Neural cell (in vitro differentiated cells): ENCODE measurements at regions not wholly inside any gene's neighbourhood (a gene's known extent, or its start where the extent isn't known, plus 50 kb on each side); places are given as distances from the start of the nearest gene placed in this dataset.

ENCODE experiments used
- H2AFZ ChIP-seq: fragments of 200-600, 300-800 bp; sonication (generic), shearing (Covaris generic); 2 replicates; pipeline ENCODE4 v1.6.0; 2014; ENCODE audit warnings: low read depth, mild to moderate bottlenecking, antibody characterized with exemption, low read length, moderate library complexity
- H3F3A ChIP-seq: fragments of 200-600 bp; shearing (Covaris generic); 2 replicates; pipeline ENCODE4 v1.6.1; 2016; ENCODE audit warnings: mild to moderate bottlenecking, moderate library complexity, mixed read lengths, antibody characterized with exemption, low read length; ENCODE audit not compliant: insufficient read depth, poor library complexity, severe bottlenecking
- H3K27ac ChIP-seq: fragments of 200-600, 300-800 bp; sonication (generic), shearing (Covaris generic); 2 replicates; pipeline ENCODE4 v1.5.1; 2014; ENCODE audit warnings: mild to moderate bottlenecking, low read length, moderate library complexity
- H3K27me3 ChIP-seq: fragments of 300-800, 200-600 bp; sonication (generic), shearing (Covaris generic); 2 replicates; pipeline ENCODE4 v1.6.0; 2014; ENCODE audit warnings: mild to moderate bottlenecking, low read depth, low read length, moderate library complexity; ENCODE audit not compliant: insufficient read depth
- H3K36me3 ChIP-seq: fragments of 300-800, 200-600 bp; sonication (generic), shearing (Covaris generic); 2 replicates; pipeline ENCODE4 v1.5.1; 2014; ENCODE audit warnings: mild to moderate bottlenecking, antibody characterized with exemption, low read length, moderate library complexity; ENCODE audit not compliant: insufficient read depth
- H3K4me2 ChIP-seq: fragments of 300-800, 200-600 bp; sonication (generic), shearing (Covaris generic); 2 replicates; pipeline ENCODE4 v1.6.0; 2014; ENCODE audit warnings: mild to moderate bottlenecking, low read length
- H3K4me3 ChIP-seq: fragments of 300-800, 200-600 bp; sonication (generic), shearing (Covaris generic); 2 replicates; pipeline ENCODE4 v1.5.1; 2014; ENCODE audit warnings: mild to moderate bottlenecking, low read length, moderate library complexity
- H3K79me2 ChIP-seq: fragments of 200-600 bp; shearing (Covaris generic); replicated peaks from 2 replicates; pipeline ENCODE4 v1.6.0; 2014; ENCODE audit warnings: mild to moderate bottlenecking, low read length, moderate library complexity; ENCODE audit not compliant: insufficient read depth
- H3K9ac ChIP-seq: fragments of 300-800, 200-600 bp; sonication (generic), shearing (Covaris generic); 2 replicates; pipeline ENCODE4 v1.6.1; 2016; ENCODE audit warnings: mild to moderate bottlenecking, low read length, mixed read lengths
- H3K9me2 ChIP-seq: fragments of 200-600 bp; shearing (Covaris generic); 2 replicates; pipeline ENCODE4 v1.6.1; 2016; ENCODE audit warnings: mild to moderate bottlenecking, low read length, mixed read lengths; ENCODE audit not compliant: insufficient read depth
- H3K9me3 ChIP-seq: fragments of 200-600, 300-800 bp; sonication (generic), shearing (Covaris generic); 2 replicates; pipeline ENCODE4 v1.6.1; 2016; ENCODE audit warnings: mild to moderate bottlenecking, mixed run types, low read length, moderate library complexity, mixed read lengths
- H4K20me1 ChIP-seq: fragments of 200-600 bp; shearing (Covaris generic); 2 replicates; pipeline ENCODE4 v1.6.1; 2016; ENCODE audit warnings: mild to moderate bottlenecking, mixed run types; ENCODE audit not compliant: insufficient read depth
- CTCF ChIP-seq: fragments of 450-650 bp; IDR thresholded peaks from 2 replicates; pipeline ENCODE4 v1.5.1; 2014; ENCODE audit warnings: antibody characterized with exemption, mild to moderate bottlenecking, moderate library complexity; ENCODE audit not compliant: poor library complexity, severe bottlenecking
- EP300 ChIP-seq: fragments of 450-650 bp; conservative IDR thresholded peaks from 2 replicates; pipeline ENCODE4 v1.6.1; 2014; ENCODE audit warnings: antibody characterized with exemption, mild to moderate bottlenecking, moderate library complexity; ENCODE audit not compliant: poor library complexity, severe bottlenecking
- EZH2 ChIP-seq: fragments of 200-600, 300-800 bp; shearing (Covaris generic), sonication (generic); IDR thresholded peaks from 2 replicates; pipeline ENCODE4 v1.6.1; 2014; ENCODE audit warnings: antibody characterized with exemption, low read length, borderline replicate concordance, mild to moderate bottlenecking; ENCODE audit not compliant: insufficient read depth, poor library complexity, severe bottlenecking
- MXI1 ChIP-seq: fragments of 450-650 bp; conservative IDR thresholded peaks from 2 replicates; pipeline ENCODE4 v1.6.1; 2014; ENCODE audit warnings: antibody characterized with exemption, mild to moderate bottlenecking; ENCODE audit not compliant: poor library complexity, severe bottlenecking
- POLR2AphosphoS5 ChIP-seq: IDR thresholded peaks from 2 replicates; pipeline ENCODE4 v1.6.1; 2012
- RAD21 ChIP-seq: fragments of 450-650 bp; conservative IDR thresholded peaks from 2 replicates; pipeline ENCODE4 v1.6.1; 2014; ENCODE audit warnings: antibody characterized with exemption, mild to moderate bottlenecking, moderate library complexity
- REST ChIP-seq: IDR thresholded peaks from 2 replicates; pipeline ENCODE4 v1.6.1; 2012; ENCODE audit warnings: borderline replicate concordance
- SMC3 ChIP-seq: fragments of 450-650 bp; conservative IDR thresholded peaks from 2 replicates; pipeline ENCODE4 v1.6.1; 2014; ENCODE audit warnings: antibody characterized with exemption, mild to moderate bottlenecking, moderate library complexity; ENCODE audit not compliant: poor library complexity
- TAF1 ChIP-seq: IDR thresholded peaks from 2 replicates; pipeline ENCODE4 v1.6.1; 2012; ENCODE audit warnings: low read depth

- TF ChIP-seq TAF1 = no peak
- no peak for TF ChIP-seq SMC3
- no peak for TF ChIP-seq CTCF
- no peak for TF ChIP-seq MXI1
- TF ChIP-seq EZH2 = no peak
- TF ChIP-seq RAD21 = no peak
- no peak for TF ChIP-seq EP300
- no peak for TF ChIP-seq REST
- TF ChIP-seq POLR2AphosphoS5 = no peak
- H3K27ac ChIP-seq = no peak overlapping the region
- no peaks in the 10 kb centered on the region for H3K9me3 ChIP-seq
- H2AFZ ChIP-seq = no peak overlapping the region
- H3F3A ChIP-seq = no peaks in the 10 kb centered on the region
- no peak overlapping the region for H3K4me3 ChIP-seq
- no peaks in the 10 kb centered on the region for H3K27me3 ChIP-seq
- H3K79me2 ChIP-seq = no peaks in the 10 kb centered on the region
- no peaks in the 10 kb centered on the region for H3K9me2 ChIP-seq
- H3K9ac ChIP-seq = no peak overlapping the region
- H3K36me3 ChIP-seq = no peaks in the 10 kb centered on the region
- no peaks in the 10 kb centered on the region for H4K20me1 ChIP-seq
- no peak overlapping the region for H3K4me2 ChIP-seq
Measured at GRCh38 chr10:10731366-10731765, 286.3 kb upstream of the CELF2 start.

- Histone ChIP-seq H3F3A (no peaks in the 10 kb centered on the region), H4K20me1 (no peaks in the 10 kb centered on the region), H3K27ac (no peak overlapping the region), H2AFZ (no peak overlapping the region), H3K9ac (no peak overlapping the region), H3K9me2 (no peaks in the 10 kb centered on the region), H3K9me3 (no peaks in the 10 kb centered on the region), H3K36me3 (no peaks in the 10 kb centered on the region), H3K4me3 (no peak overlapping the region), H3K79me2 (no peaks in the 10 kb centered on the region), H3K27me3 (no peaks in the 10 kb centered on the region), H3K4me2 (no peak overlapping the region)
- TF ChIP-seq EZH2 = no peak
- TF ChIP-seq MXI1 = no peak
- TF ChIP-seq RAD21 = no peak
- no peak for TF ChIP-seq SMC3
- no peak for TF ChIP-seq EP300
- no peak for TF ChIP-seq CTCF
- TF ChIP-seq REST = no peak
- no peak for TF ChIP-seq POLR2AphosphoS5
- no peak for TF ChIP-seq TAF1
Measured at GRCh38 chr10:10734356-10735064, 283.2 kb upstream of the CELF2 start.
